ENCODE measurements at regions not wholly inside any gene's neighbourhood (a gene's known extent, or its start where the extent isn't known, plus 50 kb on each side); places are given as distances from the start of the nearest gene placed in this dataset.
A peak's percentile ranks its signal among the peaks of the same experiment; 100 is the strongest.

DNA sequence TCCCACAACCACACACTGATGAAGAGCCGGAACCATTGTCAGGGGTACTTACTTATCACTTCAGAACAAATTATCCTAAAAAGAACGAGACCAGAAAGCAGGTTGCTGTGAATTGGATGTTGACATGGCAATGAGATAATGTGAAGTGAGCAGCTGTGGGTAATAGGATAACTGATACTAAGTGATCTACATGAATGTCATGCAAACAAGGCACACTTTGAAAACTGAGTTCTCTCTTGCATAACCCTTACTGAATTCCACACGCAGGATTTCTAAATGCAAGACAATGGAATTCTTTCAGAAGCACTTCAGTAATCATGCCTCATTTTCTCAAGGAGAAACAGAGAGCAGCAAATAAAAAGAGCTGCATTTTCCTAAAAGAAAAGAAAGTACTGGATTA is 242.5 kb upstream of the TMEM229A start:
- Histone ChIP-seq H3K9me3 (replicated peaks; ENCODE audit: insufficient read depth, low read length) (no peaks in the 10 kb centered on the region), H3K4me3 (ENCODE audit: low read length) (no peak overlapping the region), H3K27ac (ENCODE audit: low read length) (no peak overlapping the region), H4K20me1 (ENCODE audit: insufficient read depth, low read length) (no peaks in the 10 kb centered on the region), H3K36me3 (replicated peaks; ENCODE audit: insufficient read depth, low read length) (no peaks in the 10 kb centered on the region), H3K9me2 (replicated peaks; ENCODE audit: insufficient read depth, low read length) (no peaks in the 10 kb centered on the region), H3K27me3 (replicated peaks; ENCODE audit: insufficient read depth, low read length) (no peaks in the 10 kb centered on the region), H3K79me2 (ENCODE audit: low read length) (no peaks in the 10 kb centered on the region), H3K9ac (ENCODE audit: low read length) (no peak overlapping the region), H3K4me1 (ENCODE audit: low read length) (no peaks in the 10 kb centered on the region), H2AFZ (ENCODE audit: low read length) (no peak overlapping the region), H3F3A (ENCODE audit: insufficient read depth, low read length) (no peaks in the 10 kb centered on the region), H3K4me2 (ENCODE audit: low read depth, low read length) (no peak overlapping the region)
- TF ChIP-seq EZH2phosphoT487 (IDR thresholded peaks at IDR 0.05; ENCODE audit: low read length), result no peak
- TF ChIP-seq CTCF (IDR thresholded peaks at IDR 0.05; ENCODE audit: low read length), result no peak
- no peak for TF ChIP-seq EZH2 (optimal IDR thresholded peaks at IDR 0.05; ENCODE audit: low read depth, low read length)
- no peak for DNase-seq

- 0 out of 2 replicates have a peak, but pooled peaks cover 3% of the 10 kb centered on the region for H3K4me1 ChIP-seq (ENCODE audit: low read length)
- H3K9me3 ChIP-seq (replicated peaks; ENCODE audit: insufficient read depth, low read length), result no peaks in the 10 kb centered on the region
- H3K79me2 ChIP-seq (ENCODE audit: low read length), result no peaks in the 10 kb centered on the region
- DNase-seq, result peak; percentile 53
- H4K20me1 ChIP-seq (ENCODE audit: insufficient read depth, low read length), result no peaks in the 10 kb centered on the region
- no peaks in the 10 kb centered on the region for H3K27me3 ChIP-seq (replicated peaks; ENCODE audit: insufficient read depth, low read length)
- H3K4me2 ChIP-seq (ENCODE audit: low read depth, low read length), result no peak overlapping the region
- H3K27ac ChIP-seq (ENCODE audit: low read length), result no peak overlapping the region
- H3K9me2 ChIP-seq (replicated peaks; ENCODE audit: insufficient read depth, low read length), result no peaks in the 10 kb centered on the region
- H3K4me3 ChIP-seq (ENCODE audit: low read length), result no peak overlapping the region
- H3K9ac ChIP-seq (ENCODE audit: low read length), result no peak overlapping the region
- H3F3A ChIP-seq (ENCODE audit: insufficient read depth, low read length), result no peaks in the 10 kb centered on the region
- H3K36me3 ChIP-seq (replicated peaks; ENCODE audit: insufficient read depth, low read length), result no peaks in the 10 kb centered on the region
- no peak for TF ChIP-seq CTCF (IDR thresholded peaks at IDR 0.05; ENCODE audit: low read length)
- TF ChIP-seq EZH2 (optimal IDR thresholded peaks at IDR 0.05; ENCODE audit: low read depth, low read length), result no peak
- no peak for TF ChIP-seq EZH2phosphoT487 (IDR thresholded peaks at IDR 0.05; ENCODE audit: low read length)
- no peak overlapping the region for H2AFZ ChIP-seq (ENCODE audit: low read length)
Measured at GRCh38 chr7:124269774-124270173, 236.9 kb upstream of the TMEM229A start.

DNA sequence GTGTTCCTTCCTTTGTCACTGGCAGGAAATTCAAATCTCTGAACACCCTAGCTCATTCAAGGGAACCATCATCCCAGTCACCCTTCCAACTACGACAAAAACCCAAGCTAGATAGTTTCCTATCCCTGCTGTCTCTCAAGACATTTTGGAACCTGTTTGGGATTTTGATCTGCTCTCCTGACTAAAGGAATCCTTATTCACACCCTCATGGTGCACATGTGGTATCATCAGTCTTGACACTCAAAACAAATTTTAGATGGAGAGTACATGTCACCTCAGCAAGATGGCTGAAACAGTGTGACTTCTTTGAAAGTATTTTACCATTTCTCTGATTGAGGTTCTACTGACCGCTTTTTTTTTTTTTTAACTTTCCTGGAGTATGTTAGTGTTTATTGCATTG is 234.3 kb upstream of the TMEM229A start:
- TF ChIP-seq CTCF (IDR thresholded peaks at IDR 0.05; ENCODE audit: low read length) (no peak), EZH2 (optimal IDR thresholded peaks at IDR 0.05; ENCODE audit: low read depth, low read length) (no peak), EZH2phosphoT487 (IDR thresholded peaks at IDR 0.05; ENCODE audit: low read length) (no peak)
- no peaks in the 10 kb centered on the region for H3K79me2 ChIP-seq (ENCODE audit: low read length)
- no peak overlapping the region for H3K9ac ChIP-seq (ENCODE audit: low read length)
- no peak overlapping the region for H3K27ac ChIP-seq (ENCODE audit: low read length)
- peaks cover 15% of the 10 kb centered on the region for H3K4me1 ChIP-seq (ENCODE audit: low read length)
- H3K9me2 ChIP-seq (replicated peaks; ENCODE audit: insufficient read depth, low read length), result no peaks in the 10 kb centered on the region
- H3K9me3 ChIP-seq (replicated peaks; ENCODE audit: insufficient read depth, low read length), result no peaks in the 10 kb centered on the region
- H3K27me3 ChIP-seq (replicated peaks; ENCODE audit: insufficient read depth, low read length), result no peaks in the 10 kb centered on the region
- no peaks in the 10 kb centered on the region for H4K20me1 ChIP-seq (ENCODE audit: insufficient read depth, low read length)
- H3F3A ChIP-seq (ENCODE audit: insufficient read depth, low read length), result peaks cover 9% of the 10 kb centered on the region; the same call in 1 of the 2 replicates
- no peaks in the 10 kb centered on the region for H3K36me3 ChIP-seq (replicated peaks; ENCODE audit: insufficient read depth, low read length)
- H3K4me3 ChIP-seq (ENCODE audit: low read length), result no peak overlapping the region
- H3K4me2 ChIP-seq (ENCODE audit: low read depth, low read length), result no peak overlapping the region
- no peak for DNase-seq
- no peak overlapping the region for H2AFZ ChIP-seq (ENCODE audit: low read length)

Data from MM.1S (cell line).